GM23338 (cell line): ENCODE measurements at regions not wholly inside any gene's neighbourhood (a gene's known extent, or its start where the extent isn't known, plus 50 kb on each side); places are given as distances from the start of the nearest gene placed in this dataset.

ENCODE experiments used
- ATAC-seq: fragments of 200-7000 bp; cut with Tn5 transposase; 3 replicates; pipeline ENCODE4 v1.9.1; 2020
- DNase-seq: peaks from one replicate; pipeline ENCODE4 v3.0.0-alpha.2; 2015; ENCODE audit warnings: low spot score
- H2AFZ ChIP-seq: fragments of 200-600 bp; sonication (generic); 2 replicates; pipeline ENCODE4 v1.8.0; 2016; ENCODE audit warnings: antibody characterized with exemption, mild to moderate bottlenecking, moderate library complexity
- H3F3A ChIP-seq: fragments of 200-600 bp; sonication (generic); replicated peaks from 2 replicates; pipeline ENCODE4 v1.8.0; 2017; ENCODE audit warnings: antibody characterized with exemption, mixed run types, low read depth
- H3K27ac ChIP-seq: fragments of 200-600 bp; sonication (generic); 2 replicates; pipeline ENCODE4 v1.6.1; 2016; ENCODE audit warnings: low read depth
- H3K27me3 ChIP-seq: fragments of 200-600 bp; sonication (generic); 2 replicates; pipeline ENCODE4 v1.8.0; 2016; ENCODE audit warnings: mild to moderate bottlenecking, mixed run types, moderate library complexity; ENCODE audit not compliant: insufficient read depth
- H3K36me3 ChIP-seq: fragments of 200-600 bp; sonication (generic); 2 replicates; pipeline ENCODE4 v1.8.0; 2016; ENCODE audit warnings: mild to moderate bottlenecking; ENCODE audit not compliant: insufficient read depth
- H3K4me1 ChIP-seq: fragments of 200-600 bp; sonication (generic); 2 replicates; pipeline ENCODE4 v1.8.0; 2016; ENCODE audit warnings: mild to moderate bottlenecking, moderate library complexity; ENCODE audit not compliant: insufficient read depth
- H3K4me2 ChIP-seq: fragments of 200-600 bp; sonication (generic); 2 replicates; pipeline ENCODE4 v1.7.1; 2017; ENCODE audit warnings: mixed run types
- H3K4me3 ChIP-seq: fragments of 200-600 bp; sonication (generic); 2 replicates; pipeline ENCODE4 v1.6.1; 2016; ENCODE audit warnings: mixed run types
- H3K79me2 ChIP-seq: fragments of 200-600 bp; sonication (generic); replicated peaks from 2 replicates; pipeline ENCODE4 v1.8.0; 2017; ENCODE audit warnings: mild to moderate bottlenecking; ENCODE audit not compliant: insufficient read depth
- H3K9me2 ChIP-seq: fragments of 200-600 bp; sonication (generic); 2 replicates; pipeline ENCODE4 v1.8.0; 2017; ENCODE audit not compliant: insufficient read depth
- H4K20me1 ChIP-seq: fragments of 200-600 bp; sonication (generic); replicated peaks from 2 replicates; pipeline ENCODE4 v1.8.0; 2017; ENCODE audit warnings: mild to moderate bottlenecking; ENCODE audit not compliant: insufficient read depth
- H3K27ac Mint-ChIP-seq: 2 replicates; pipeline ENCODE4 v1.8.0; 2020; ENCODE audit warnings: inconsistent platforms, mild to moderate bottlenecking, moderate library complexity, mixed read lengths
- H3K27me3 Mint-ChIP-seq: 3 replicates; pipeline ENCODE4 v1.8.0; 2022; ENCODE audit warnings: low read depth, mild to moderate bottlenecking, moderate library complexity, mixed read lengths, inconsistent platforms; ENCODE audit not compliant: insufficient read depth, poor library complexity
- H3K36me3 Mint-ChIP-seq: 3 replicates; pipeline ENCODE4 v1.8.0; 2021; ENCODE audit warnings: low read depth, mild to moderate bottlenecking, inconsistent platforms, moderate library complexity, mixed read lengths
- H3K4me1 Mint-ChIP-seq: 3 replicates; pipeline ENCODE4 v1.8.0; 2020; ENCODE audit warnings: mild to moderate bottlenecking, inconsistent platforms, mixed read lengths
- H3K4me3 Mint-ChIP-seq: 3 replicates; pipeline ENCODE4 v1.8.0; 2021; ENCODE audit warnings: moderate library complexity, mild to moderate bottlenecking, inconsistent platforms, mixed read lengths
- H3K9me3 Mint-ChIP-seq: 3 replicates; pipeline ENCODE4 v1.8.0; 2020; ENCODE audit warnings: moderate library complexity, mild to moderate bottlenecking, inconsistent platforms, mixed read lengths
- EZH2 ChIP-seq: fragments of 200-600 bp; sonication (generic); IDR thresholded peaks from one replicate; pipeline ENCODE4 v1.8.0; 2017; ENCODE audit warnings: antibody characterized with exemption, mild to moderate bottlenecking, low read depth; ENCODE audit not compliant: unreplicated experiment
- EZH2phosphoT487 ChIP-seq: fragments of 200-600 bp; sonication (generic); IDR thresholded peaks from one replicate; pipeline ENCODE4 v1.8.1; 2018; ENCODE audit warnings: antibody characterized with exemption; ENCODE audit not compliant: unreplicated experiment
- JUNB ChIP-seq: IDR thresholded peaks from one replicate; pipeline ENCODE4 v1.6.1; 2016; ENCODE audit warnings: antibody characterized with exemption; ENCODE audit not compliant: unreplicated experiment
- NANOG ChIP-seq: IDR thresholded peaks from 2 replicates; pipeline ENCODE4 v1.6.1; 2016; ENCODE audit warnings: antibody characterized with exemption, borderline replicate concordance
- POLR2AphosphoS5 ChIP-seq: IDR thresholded peaks from 2 replicates; pipeline ENCODE4 v1.6.1; 2016; ENCODE audit warnings: antibody characterized with exemption, low read depth
- STAT1 ChIP-seq: IDR thresholded peaks from one replicate; pipeline ENCODE4 v1.6.1; 2016; ENCODE audit warnings: antibody characterized with exemption; ENCODE audit not compliant: unreplicated experiment
- ZNF114 ChIP-seq: fragments of 250-450 bp; sonication (Bioruptor Pico); IDR thresholded peaks from 2 replicates; pipeline ENCODE4 v1.5.0; 2020; ENCODE audit warnings: mild to moderate bottlenecking, moderate library complexity
- TF ChIP-seq, protein P1 (sequence below): IDR thresholded peaks from 2 replicates; pipeline ENCODE4 v1.6.1; 2016; ENCODE audit warnings: antibody characterized with exemption
- TF ChIP-seq, protein P2 (sequence below), 2 experiments: fragments of 200-600 bp in 1 of 2; sonication (generic) in 1 of 2; conservative IDR thresholded peaks; 2 replicates each; pipeline versions ENCODE4 v1.5.1 to v1.6.1; 2016 to 2017; ENCODE audit warnings: antibody characterized with exemption in 2 of 2, low read depth in 2 of 2, mild to moderate bottlenecking in 2 of 2, moderate library complexity in 1 of 2
- TF ChIP-seq, protein P3 (sequence below): IDR thresholded peaks from one replicate; pipeline ENCODE4 v1.6.1; 2018; ENCODE audit warnings: antibody characterized with exemption; ENCODE audit not compliant: unreplicated experiment
- TF ChIP-seq, protein P4 (sequence below): fragments of 250-450 bp; sonication (Bioruptor Pico); IDR thresholded peaks from 2 replicates; pipeline ENCODE4 v1.5.0; 2020; ENCODE audit warnings: mild to moderate bottlenecking, moderate library complexity

DNA sequence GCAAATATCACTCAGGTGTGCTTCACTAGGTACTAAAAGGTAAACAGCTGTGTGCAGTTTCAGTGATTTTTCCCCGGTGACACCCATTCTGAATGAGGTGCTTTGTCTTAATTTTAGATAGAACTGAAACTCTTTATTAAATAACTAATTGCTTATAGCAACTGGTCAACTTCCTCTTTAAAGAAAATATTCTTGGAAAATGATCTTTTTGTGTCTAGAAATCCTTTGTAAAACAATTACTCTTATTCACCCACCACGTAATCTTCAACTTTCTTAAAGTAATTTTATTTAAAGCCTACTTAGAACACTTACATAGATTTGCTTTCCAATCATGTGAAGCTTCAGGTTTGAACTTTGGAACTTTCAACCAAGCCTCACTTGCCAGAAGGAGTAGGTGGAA lies 57.9 kb upstream of the RMDN2 start (continued):
- TF ChIP-seq NANOG (no peak), EZH2phosphoT487 (no peak), EZH2 (no peak), ZNF114 (CRISPR knock-in tag) (no peak), POLR2AphosphoS5 (no peak), JUNB (no peak)
- TF ChIP-seq, protein P1, sequence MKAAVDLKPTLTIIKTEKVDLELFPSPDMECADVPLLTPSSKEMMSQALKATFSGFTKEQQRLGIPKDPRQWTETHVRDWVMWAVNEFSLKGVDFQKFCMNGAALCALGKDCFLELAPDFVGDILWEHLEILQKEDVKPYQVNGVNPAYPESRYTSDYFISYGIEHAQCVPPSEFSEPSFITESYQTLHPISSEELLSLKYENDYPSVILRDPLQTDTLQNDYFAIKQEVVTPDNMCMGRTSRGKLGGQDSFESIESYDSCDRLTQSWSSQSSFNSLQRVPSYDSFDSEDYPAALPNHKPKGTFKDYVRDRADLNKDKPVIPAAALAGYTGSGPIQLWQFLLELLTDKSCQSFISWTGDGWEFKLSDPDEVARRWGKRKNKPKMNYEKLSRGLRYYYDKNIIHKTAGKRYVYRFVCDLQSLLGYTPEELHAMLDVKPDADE = no peak

DNA sequence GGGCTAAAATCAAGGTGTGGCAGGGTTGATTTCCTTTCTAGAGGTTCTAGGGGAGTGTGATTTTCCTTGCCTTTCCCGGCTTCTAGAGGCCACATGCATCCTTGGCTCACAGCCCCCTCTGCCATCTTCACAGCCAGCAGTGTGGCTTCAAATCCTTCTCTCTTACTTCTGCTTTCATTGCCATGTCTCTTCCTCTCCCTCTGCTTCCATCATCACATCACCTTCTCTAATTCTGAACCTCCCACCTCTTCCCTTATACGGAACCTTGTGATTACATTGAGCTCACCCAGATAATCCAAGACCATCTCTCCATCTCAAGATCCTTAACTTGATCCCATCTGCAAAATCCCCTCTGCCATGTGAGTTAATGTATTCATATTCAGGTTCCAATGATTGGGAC lies 56.2 kb upstream of the RMDN2 start:
- H3K4me3 ChIP-seq = no peak overlapping the region
- H3K4me3 Mint-ChIP-seq = no peak overlapping the region
- peaks cover 11% of the 10 kb centered on the region; the same call in 1 of the 2 replicates for H3K9me2 ChIP-seq
- no peaks in the 10 kb centered on the region for H3K27me3 ChIP-seq
- ATAC-seq = no peak
- peaks cover 5% of the 10 kb centered on the region for H3K27me3 Mint-ChIP-seq
- DNase-seq = no peak
- no peaks in the 10 kb centered on the region for H3K9me3 Mint-ChIP-seq
- H3K4me2 ChIP-seq = no peak overlapping the region
- H3K4me1 Mint-ChIP-seq = peaks cover 19% of the 10 kb centered on the region
- H3K79me2 ChIP-seq = no peaks in the 10 kb centered on the region
- no peaks in the 10 kb centered on the region for H3K36me3 ChIP-seq
- H3K27ac ChIP-seq = no peak overlapping the region
- no peak overlapping the region for H3K27ac Mint-ChIP-seq
- no peaks in the 10 kb centered on the region for H3K4me1 ChIP-seq
- no peaks in the 10 kb centered on the region for H3K36me3 Mint-ChIP-seq
- H3F3A ChIP-seq = no peaks in the 10 kb centered on the region
- no peaks in the 10 kb centered on the region for H4K20me1 ChIP-seq
- H2AFZ ChIP-seq = peak overlapping the region; percentile 32; the same call in 1 of the 2 replicates
- TF ChIP-seq EZH2 (no peak), NANOG (no peak), POLR2AphosphoS5 (no peak), JUNB (no peak), ZNF114 (CRISPR knock-in tag) (no peak), STAT1 (no peak), EZH2phosphoT487 (no peak)
- TF ChIP-seq, protein P1 = no peak
- TF ChIP-seq, protein P2, sequence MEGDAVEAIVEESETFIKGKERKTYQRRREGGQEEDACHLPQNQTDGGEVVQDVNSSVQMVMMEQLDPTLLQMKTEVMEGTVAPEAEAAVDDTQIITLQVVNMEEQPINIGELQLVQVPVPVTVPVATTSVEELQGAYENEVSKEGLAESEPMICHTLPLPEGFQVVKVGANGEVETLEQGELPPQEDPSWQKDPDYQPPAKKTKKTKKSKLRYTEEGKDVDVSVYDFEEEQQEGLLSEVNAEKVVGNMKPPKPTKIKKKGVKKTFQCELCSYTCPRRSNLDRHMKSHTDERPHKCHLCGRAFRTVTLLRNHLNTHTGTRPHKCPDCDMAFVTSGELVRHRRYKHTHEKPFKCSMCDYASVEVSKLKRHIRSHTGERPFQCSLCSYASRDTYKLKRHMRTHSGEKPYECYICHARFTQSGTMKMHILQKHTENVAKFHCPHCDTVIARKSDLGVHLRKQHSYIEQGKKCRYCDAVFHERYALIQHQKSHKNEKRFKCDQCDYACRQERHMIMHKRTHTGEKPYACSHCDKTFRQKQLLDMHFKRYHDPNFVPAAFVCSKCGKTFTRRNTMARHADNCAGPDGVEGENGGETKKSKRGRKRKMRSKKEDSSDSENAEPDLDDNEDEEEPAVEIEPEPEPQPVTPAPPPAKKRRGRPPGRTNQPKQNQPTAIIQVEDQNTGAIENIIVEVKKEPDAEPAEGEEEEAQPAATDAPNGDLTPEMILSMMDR (conservative IDR thresholded peaks at IDR 0.05; ENCODE audit: low read depth in 2 of 2) = no peak
- TF ChIP-seq, protein P3, sequence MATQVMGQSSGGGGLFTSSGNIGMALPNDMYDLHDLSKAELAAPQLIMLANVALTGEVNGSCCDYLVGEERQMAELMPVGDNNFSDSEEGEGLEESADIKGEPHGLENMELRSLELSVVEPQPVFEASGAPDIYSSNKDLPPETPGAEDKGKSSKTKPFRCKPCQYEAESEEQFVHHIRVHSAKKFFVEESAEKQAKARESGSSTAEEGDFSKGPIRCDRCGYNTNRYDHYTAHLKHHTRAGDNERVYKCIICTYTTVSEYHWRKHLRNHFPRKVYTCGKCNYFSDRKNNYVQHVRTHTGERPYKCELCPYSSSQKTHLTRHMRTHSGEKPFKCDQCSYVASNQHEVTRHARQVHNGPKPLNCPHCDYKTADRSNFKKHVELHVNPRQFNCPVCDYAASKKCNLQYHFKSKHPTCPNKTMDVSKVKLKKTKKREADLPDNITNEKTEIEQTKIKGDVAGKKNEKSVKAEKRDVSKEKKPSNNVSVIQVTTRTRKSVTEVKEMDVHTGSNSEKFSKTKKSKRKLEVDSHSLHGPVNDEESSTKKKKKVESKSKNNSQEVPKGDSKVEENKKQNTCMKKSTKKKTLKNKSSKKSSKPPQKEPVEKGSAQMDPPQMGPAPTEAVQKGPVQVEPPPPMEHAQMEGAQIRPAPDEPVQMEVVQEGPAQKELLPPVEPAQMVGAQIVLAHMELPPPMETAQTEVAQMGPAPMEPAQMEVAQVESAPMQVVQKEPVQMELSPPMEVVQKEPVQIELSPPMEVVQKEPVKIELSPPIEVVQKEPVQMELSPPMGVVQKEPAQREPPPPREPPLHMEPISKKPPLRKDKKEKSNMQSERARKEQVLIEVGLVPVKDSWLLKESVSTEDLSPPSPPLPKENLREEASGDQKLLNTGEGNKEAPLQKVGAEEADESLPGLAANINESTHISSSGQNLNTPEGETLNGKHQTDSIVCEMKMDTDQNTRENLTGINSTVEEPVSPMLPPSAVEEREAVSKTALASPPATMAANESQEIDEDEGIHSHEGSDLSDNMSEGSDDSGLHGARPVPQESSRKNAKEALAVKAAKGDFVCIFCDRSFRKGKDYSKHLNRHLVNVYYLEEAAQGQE = no peak
- TF ChIP-seq, protein P4, sequence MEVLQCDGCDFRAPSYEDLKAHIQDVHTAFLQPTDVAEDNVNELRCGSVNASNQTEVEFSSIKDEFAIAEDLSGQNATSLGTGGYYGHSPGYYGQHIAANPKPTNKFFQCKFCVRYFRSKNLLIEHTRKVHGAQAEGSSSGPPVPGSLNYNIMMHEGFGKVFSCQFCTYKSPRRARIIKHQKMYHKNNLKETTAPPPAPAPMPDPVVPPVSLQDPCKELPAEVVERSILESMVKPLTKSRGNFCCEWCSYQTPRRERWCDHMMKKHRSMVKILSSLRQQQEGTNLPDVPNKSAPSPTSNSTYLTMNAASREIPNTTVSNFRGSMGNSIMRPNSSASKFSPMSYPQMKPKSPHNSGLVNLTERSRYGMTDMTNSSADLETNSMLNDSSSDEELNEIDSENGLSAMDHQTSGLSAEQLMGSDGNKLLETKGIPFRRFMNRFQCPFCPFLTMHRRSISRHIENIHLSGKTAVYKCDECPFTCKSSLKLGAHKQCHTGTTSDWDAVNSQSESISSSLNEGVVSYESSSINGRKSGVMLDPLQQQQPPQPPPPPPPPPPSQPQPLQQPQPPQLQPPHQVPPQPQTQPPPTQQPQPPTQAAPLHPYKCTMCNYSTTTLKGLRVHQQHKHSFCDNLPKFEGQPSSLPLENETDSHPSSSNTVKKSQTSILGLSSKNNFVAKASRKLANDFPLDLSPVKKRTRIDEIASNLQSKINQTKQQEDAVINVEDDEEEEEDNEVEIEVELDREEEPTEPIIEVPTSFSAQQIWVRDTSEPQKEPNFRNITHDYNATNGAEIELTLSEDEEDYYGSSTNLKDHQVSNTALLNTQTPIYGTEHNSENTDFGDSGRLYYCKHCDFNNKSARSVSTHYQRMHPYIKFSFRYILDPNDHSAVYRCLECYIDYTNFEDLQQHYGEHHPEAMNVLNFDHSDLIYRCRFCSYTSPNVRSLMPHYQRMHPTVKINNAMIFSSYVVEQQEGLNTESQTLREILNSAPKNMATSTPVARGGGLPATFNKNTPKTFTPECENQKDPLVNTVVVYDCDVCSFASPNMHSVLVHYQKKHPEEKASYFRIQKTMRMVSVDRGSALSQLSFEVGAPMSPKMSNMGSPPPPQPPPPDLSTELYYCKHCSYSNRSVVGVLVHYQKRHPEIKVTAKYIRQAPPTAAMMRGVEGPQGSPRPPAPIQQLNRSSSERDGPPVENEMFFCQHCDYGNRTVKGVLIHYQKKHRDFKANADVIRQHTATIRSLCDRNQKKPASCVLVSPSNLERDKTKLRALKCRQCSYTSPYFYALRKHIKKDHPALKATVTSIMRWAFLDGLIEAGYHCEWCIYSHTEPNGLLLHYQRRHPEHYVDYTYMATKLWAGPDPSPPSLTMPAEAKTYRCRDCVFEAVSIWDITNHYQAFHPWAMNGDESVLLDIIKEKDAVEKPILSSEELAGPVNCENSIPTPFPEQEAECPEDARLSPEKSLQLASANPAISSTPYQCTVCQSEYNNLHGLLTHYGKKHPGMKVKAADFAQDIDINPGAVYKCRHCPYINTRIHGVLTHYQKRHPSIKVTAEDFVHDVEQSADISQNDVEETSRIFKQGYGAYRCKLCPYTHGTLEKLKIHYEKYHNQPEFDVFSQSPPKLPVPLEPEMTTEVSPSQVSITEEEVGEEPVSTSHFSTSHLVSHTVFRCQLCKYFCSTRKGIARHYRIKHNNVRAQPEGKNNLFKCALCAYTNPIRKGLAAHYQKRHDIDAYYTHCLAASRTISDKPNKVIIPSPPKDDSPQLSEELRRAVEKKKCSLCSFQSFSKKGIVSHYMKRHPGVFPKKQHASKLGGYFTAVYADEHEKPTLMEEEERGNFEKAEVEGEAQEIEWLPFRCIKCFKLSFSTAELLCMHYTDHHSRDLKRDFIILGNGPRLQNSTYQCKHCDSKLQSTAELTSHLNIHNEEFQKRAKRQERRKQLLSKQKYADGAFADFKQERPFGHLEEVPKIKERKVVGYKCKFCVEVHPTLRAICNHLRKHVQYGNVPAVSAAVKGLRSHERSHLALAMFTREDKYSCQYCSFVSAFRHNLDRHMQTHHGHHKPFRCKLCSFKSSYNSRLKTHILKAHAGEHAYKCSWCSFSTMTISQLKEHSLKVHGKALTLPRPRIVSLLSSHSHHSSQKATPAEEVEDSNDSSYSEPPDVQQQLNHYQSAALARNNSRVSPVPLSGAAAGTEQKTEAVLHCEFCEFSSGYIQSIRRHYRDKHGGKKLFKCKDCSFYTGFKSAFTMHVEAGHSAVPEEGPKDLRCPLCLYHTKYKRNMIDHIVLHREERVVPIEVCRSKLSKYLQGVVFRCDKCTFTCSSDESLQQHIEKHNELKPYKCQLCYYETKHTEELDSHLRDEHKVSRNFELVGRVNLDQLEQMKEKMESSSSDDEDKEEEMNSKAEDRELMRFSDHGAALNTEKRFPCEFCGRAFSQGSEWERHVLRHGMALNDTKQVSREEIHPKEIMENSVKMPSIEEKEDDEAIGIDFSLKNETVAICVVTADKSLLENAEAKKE (CRISPR knock-in tag) = no peak
